ENCODE measurements at regions not wholly inside any gene's neighbourhood (a gene's known extent, or its start where the extent isn't known, plus 50 kb on each side); places are given as distances from the start of the nearest gene placed in this dataset.
A peak's percentile ranks its signal among the peaks of the same experiment; 100 is the strongest.

GRCh38 chr9:109862452-109862851, 82.5 kb downstream of the PALM2AKAP2 start:
- FAIRE-seq: no peak

DNA sequence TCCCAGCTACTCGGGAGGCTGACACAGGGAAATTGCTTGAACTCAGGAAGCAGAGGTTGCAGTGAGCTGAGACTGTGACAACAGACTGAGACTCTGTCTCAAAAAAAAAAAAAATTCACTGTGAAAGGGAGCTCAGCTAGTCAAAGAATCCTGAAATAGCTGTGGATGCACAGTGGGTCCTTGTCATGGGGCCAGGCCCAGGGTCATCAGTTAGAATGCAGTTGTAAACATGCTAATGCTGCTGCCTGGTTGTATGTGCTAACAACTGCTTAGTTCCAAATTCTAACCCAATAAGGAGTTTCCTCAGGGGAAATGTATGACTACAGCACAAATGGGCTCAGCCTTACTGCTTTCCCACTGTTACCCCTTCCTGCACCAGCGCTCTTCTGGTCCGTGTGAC, 84.0 kb downstream of the PALM2AKAP2 start:
- in situ Hi-C loops (cut with HindIII; ENCODE audit: extremely low pct_ligation_motif_present, low pct_unique_long_range_greater_than_20kb) (no loop called here), intact Hi-C loops (cut with micrococcal nuclease; ENCODE audit: unreplicated experiment) (no loop called here)
- no peak for FAIRE-seq
- H2AFZ ChIP-seq (ENCODE audit: low read length): no peak overlapping the region
- WGBS (ENCODE audit: low lambda C conversion rate): 74% methylated on average over 3 of the region's 3 CpGs
- no peaks in the 10 kb centered on the region for H3K79me2 ChIP-seq (ENCODE audit: insufficient read depth, low read length)
- no peak overlapping the region for H3K27ac ChIP-seq (ENCODE audit: extremely low read length, insufficient read depth, low read length)
- no peak for ATAC-seq
- no peak overlapping the region for H3K4me3 ChIP-seq (replicated peaks in 1 of 3; ENCODE audit: insufficient read depth in 1 of 3, low read depth in 2 of 3, low read length in 3 of 3)
- no peak overlapping the region for H3K9ac ChIP-seq (ENCODE audit: insufficient read depth, low read depth, low read length)
- no TSS peak for BruUV-seq (replicated peaks)
- no peaks in the 10 kb centered on the region for H3K27me3 ChIP-seq (ENCODE audit: control insufficient read depth in 1 of 2, insufficient read depth in 2 of 2, low read length in 2 of 2)
- no peaks in the 10 kb centered on the region for H3K36me3 ChIP-seq (replicated peaks in 1 of 2; ENCODE audit: control insufficient read depth in 1 of 2, insufficient read depth in 2 of 2, low read length in 2 of 2)
- CTCF ChIA-PET (ENCODE audit: low intra/inter-chr PET ratio, low total read pairs): no interaction called here
- no peak for DNase-seq (ENCODE audit: low spot score)
- H3K4me2 ChIP-seq (ENCODE audit: low read depth, low read length): no peak overlapping the region
- H3K4me1 ChIP-seq (ENCODE audit: insufficient read depth, low read length): no peaks in the 10 kb centered on the region
- H4K20me1 ChIP-seq (ENCODE audit: insufficient read depth, low read length): no peaks in the 10 kb centered on the region
- POLR2A ChIA-PET: no interaction called here
- H3K9me3 ChIP-seq (ENCODE audit: low read length): no peaks in the 10 kb centered on the region
- TF ChIP-seq ZSCAN12 (CRISPR knock-in tag; IDR thresholded peaks at IDR 0.05): no peak
- TF ChIP-seq, protein P1, sequence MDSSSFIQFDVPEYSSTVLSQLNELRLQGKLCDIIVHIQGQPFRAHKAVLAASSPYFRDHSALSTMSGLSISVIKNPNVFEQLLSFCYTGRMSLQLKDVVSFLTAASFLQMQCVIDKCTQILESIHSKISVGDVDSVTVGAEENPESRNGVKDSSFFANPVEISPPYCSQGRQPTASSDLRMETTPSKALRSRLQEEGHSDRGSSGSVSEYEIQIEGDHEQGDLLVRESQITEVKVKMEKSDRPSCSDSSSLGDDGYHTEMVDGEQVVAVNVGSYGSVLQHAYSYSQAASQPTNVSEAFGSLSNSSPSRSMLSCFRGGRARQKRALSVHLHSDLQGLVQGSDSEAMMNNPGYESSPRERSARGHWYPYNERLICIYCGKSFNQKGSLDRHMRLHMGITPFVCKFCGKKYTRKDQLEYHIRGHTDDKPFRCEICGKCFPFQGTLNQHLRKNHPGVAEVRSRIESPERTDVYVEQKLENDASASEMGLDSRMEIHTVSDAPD (CRISPR knock-in tag; IDR thresholded peaks at IDR 0.05): no peak
- TF ChIP-seq, protein P2, sequence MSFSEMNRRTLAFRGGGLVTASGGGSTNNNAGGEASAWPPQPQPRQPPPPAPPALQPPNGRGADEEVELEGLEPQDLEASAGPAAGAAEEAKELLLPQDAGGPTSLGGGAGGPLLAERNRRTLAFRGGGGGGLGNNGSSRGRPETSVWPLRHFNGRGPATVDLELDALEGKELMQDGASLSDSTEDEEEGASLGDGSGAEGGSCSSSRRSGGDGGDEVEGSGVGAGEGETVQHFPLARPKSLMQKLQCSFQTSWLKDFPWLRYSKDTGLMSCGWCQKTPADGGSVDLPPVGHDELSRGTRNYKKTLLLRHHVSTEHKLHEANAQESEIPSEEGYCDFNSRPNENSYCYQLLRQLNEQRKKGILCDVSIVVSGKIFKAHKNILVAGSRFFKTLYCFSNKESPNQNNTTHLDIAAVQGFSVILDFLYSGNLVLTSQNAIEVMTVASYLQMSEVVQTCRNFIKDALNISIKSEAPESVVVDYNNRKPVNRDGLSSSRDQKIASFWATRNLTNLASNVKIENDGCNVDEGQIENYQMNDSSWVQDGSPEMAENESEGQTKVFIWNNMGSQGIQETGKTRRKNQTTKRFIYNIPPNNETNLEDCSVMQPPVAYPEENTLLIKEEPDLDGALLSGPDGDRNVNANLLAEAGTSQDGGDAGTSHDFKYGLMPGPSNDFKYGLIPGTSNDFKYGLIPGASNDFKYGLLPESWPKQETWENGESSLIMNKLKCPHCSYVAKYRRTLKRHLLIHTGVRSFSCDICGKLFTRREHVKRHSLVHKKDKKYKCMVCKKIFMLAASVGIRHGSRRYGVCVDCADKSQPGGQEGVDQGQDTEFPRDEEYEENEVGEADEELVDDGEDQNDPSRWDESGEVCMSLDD (CRISPR knock-in tag; IDR thresholded peaks at IDR 0.05; ENCODE audit: borderline replicate concordance): no peak
- TF ChIP-seq, protein P3, sequence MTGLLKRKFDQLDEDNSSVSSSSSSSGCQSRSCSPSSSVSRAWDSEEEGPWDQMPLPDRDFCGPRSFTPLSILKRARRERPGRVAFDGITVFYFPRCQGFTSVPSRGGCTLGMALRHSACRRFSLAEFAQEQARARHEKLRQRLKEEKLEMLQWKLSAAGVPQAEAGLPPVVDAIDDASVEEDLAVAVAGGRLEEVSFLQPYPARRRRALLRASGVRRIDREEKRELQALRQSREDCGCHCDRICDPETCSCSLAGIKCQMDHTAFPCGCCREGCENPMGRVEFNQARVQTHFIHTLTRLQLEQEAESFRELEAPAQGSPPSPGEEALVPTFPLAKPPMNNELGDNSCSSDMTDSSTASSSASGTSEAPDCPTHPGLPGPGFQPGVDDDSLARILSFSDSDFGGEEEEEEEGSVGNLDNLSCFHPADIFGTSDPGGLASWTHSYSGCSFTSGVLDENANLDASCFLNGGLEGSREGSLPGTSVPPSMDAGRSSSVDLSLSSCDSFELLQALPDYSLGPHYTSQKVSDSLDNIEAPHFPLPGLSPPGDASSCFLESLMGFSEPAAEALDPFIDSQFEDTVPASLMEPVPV (CRISPR knock-in tag; IDR thresholded peaks at IDR 0.05): no peak
- TF ChIP-seq, protein P4, sequence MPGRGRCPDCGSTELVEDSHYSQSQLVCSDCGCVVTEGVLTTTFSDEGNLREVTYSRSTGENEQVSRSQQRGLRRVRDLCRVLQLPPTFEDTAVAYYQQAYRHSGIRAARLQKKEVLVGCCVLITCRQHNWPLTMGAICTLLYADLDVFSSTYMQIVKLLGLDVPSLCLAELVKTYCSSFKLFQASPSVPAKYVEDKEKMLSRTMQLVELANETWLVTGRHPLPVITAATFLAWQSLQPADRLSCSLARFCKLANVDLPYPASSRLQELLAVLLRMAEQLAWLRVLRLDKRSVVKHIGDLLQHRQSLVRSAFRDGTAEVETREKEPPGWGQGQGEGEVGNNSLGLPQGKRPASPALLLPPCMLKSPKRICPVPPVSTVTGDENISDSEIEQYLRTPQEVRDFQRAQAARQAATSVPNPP (CRISPR knock-in tag; IDR thresholded peaks at IDR 0.05): no peak

More at GRCh38 chr9:109862452-109862851, 82.5 kb downstream of the PALM2AKAP2 start:
- no TSS peak for BruUV-seq (replicated peaks)
- ChIA-PET CTCF (ENCODE audit: low intra/inter-chr PET ratio, low total read pairs) (no interaction called here), POLR2A (no interaction called here)
- H4K20me1 ChIP-seq (ENCODE audit: insufficient read depth, low read length): no peaks in the 10 kb centered on the region
- no peak overlapping the region for H3K9ac ChIP-seq (ENCODE audit: insufficient read depth, low read depth, low read length)
- no peaks in the 10 kb centered on the region for H3K36me3 ChIP-seq (replicated peaks in 1 of 2; ENCODE audit: control insufficient read depth in 1 of 2, insufficient read depth in 2 of 2, low read length in 2 of 2)
- intact Hi-C loops (cut with micrococcal nuclease; ENCODE audit: unreplicated experiment): no loop called here
- DNase-seq (ENCODE audit: low spot score): no peak
- no peaks in the 10 kb centered on the region for H3K27me3 ChIP-seq (ENCODE audit: control insufficient read depth in 1 of 2, insufficient read depth in 2 of 2, low read length in 2 of 2)
- TF ChIP-seq NFE2L2 (IDR thresholded peaks at IDR 0.05; ENCODE audit: low read length) (peak; percentile 48; the same call in 1 of the 2 replicates), TEAD3 (CRISPR knock-in tag; optimal IDR thresholded peaks at IDR 0.05; ENCODE audit: borderline replicate concordance) (peak; percentile 53)
- TF ChIP-seq, protein P5, sequence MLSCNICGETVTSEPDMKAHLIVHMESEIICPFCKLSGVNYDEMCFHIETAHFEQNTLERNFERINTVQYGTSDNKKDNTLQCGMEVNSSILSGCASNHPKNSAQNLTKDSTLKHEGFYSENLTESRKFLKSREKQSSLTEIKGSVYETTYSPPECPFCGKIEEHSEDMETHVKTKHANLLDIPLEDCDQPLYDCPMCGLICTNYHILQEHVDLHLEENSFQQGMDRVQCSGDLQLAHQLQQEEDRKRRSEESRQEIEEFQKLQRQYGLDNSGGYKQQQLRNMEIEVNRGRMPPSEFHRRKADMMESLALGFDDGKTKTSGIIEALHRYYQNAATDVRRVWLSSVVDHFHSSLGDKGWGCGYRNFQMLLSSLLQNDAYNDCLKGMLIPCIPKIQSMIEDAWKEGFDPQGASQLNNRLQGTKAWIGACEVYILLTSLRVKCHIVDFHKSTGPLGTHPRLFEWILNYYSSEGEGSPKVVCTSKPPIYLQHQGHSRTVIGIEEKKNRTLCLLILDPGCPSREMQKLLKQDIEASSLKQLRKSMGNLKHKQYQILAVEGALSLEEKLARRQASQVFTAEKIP (CRISPR knock-in tag; IDR thresholded peaks at IDR 0.05; ENCODE audit: borderline replicate concordance): no peak
- no peak for ATAC-seq
- H3K9me3 ChIP-seq (ENCODE audit: low read length): no peaks in the 10 kb centered on the region
- no peak overlapping the region for H3K4me2 ChIP-seq (ENCODE audit: low read depth, low read length)
- H3K27ac ChIP-seq (ENCODE audit: extremely low read length, insufficient read depth, low read length): no peak overlapping the region
- H3K79me2 ChIP-seq (ENCODE audit: insufficient read depth, low read length): no peaks in the 10 kb centered on the region
- no peak overlapping the region for H3K4me3 ChIP-seq (replicated peaks in 1 of 3; ENCODE audit: insufficient read depth in 1 of 3, low read depth in 2 of 3, low read length in 3 of 3)
- WGBS (ENCODE audit: low lambda C conversion rate): 10% methylated on average over 3 of the region's 3 CpGs
- no peak overlapping the region for H2AFZ ChIP-seq (ENCODE audit: low read length)
- in situ Hi-C loops (cut with HindIII; ENCODE audit: extremely low pct_ligation_motif_present, low pct_unique_long_range_greater_than_20kb): no loop called here
- no peaks in the 10 kb centered on the region for H3K4me1 ChIP-seq (ENCODE audit: insufficient read depth, low read length)
